Naive thymus-derived CD4-positive, alpha-beta T cell (primary cell): ENCODE measurements at regions not wholly inside any gene's neighbourhood (a gene's known extent, or its start where the extent isn't known, plus 50 kb on each side); places are given as distances from the start of the nearest gene placed in this dataset.
"Not testable (repeated sequence)": the region's sequence is repeated elsewhere in the genome, so short reads cannot be mapped to it uniquely, and the experiment has no call there.

ENCODE experiments used
- ATAC-seq: fragments of 150-1000 bp; cut with Tn5 transposase; 2 replicates; pipeline ENCODE4 v1.10.0; 2021; ENCODE audit warnings: mild to moderate bottlenecking, moderate library complexity
- CTCF ChIA-PET: fragments of 350-600 bp; sonication (Branson Sonifier 250); formaldehyde crosslinking; loops from one replicate; lab custom pipeline; 2021; ENCODE audit warnings: antibody characterized with exemption; lab: Charles Lee
- POLR2A ChIA-PET: fragments of 350-600 bp; sonication (Branson Sonifier 250); formaldehyde crosslinking; loops from one replicate; lab custom pipeline; 2021; ENCODE audit warnings: antibody characterized with exemption, inconsistent platforms; lab: Charles Lee
- DNase-seq, 9 donors: peaks; one replicate each; pipeline versions ENCODE4 v3.0.0 to v3.0.0-alpha.2; 2020 to 2022; ENCODE audit warnings: mixed read lengths in 1 of 9
- H3K27ac ChIP-seq: one replicate; pipeline ENCODE4 v1.7.0; 2013; ENCODE audit warnings: mild to moderate bottlenecking, low read depth, low read length, moderate library complexity
- H3K27me3 ChIP-seq, 2 donors: one replicate each; pipeline ENCODE4 v1.7.0; 2013; ENCODE audit warnings: low read length in 2 of 2, mild to moderate bottlenecking in 2 of 2, moderate library complexity in 2 of 2; ENCODE audit not compliant: control insufficient read depth in 2 of 2, insufficient read depth in 2 of 2
- H3K36me3 ChIP-seq, 3 experiments: 1 replicate in 2 of 3; 2 replicates in 1 of 3; pipeline ENCODE4 v1.7.0; 2013; ENCODE audit warnings: low read length in 3 of 3, mild to moderate bottlenecking in 3 of 3, moderate library complexity in 1 of 3; ENCODE audit not compliant: insufficient read depth in 3 of 3, control insufficient read depth in 2 of 3
- H3K4me1 ChIP-seq, 2 donors: one replicate each; pipeline ENCODE4 v1.7.0; 2013; ENCODE audit warnings: low read length in 2 of 2, mild to moderate bottlenecking in 2 of 2, moderate library complexity in 1 of 2; ENCODE audit not compliant: control insufficient read depth in 2 of 2, insufficient read depth in 2 of 2
- H3K4me3 ChIP-seq: 2 replicates; pipeline ENCODE4 v1.7.0; 2013; ENCODE audit warnings: mild to moderate bottlenecking, low read length
- H3K9me3 ChIP-seq, 3 experiments: 1 replicate in 2 of 3; 2 replicates in 1 of 3; pipeline ENCODE4 v1.7.0; 2013; ENCODE audit warnings: low read length in 3 of 3; ENCODE audit not compliant: control insufficient read depth in 2 of 3
- H3K27ac Mint-ChIP-seq, 9 donors: one replicate each; pipeline ENCODE4 v1.8.0; 2020 to 2022; ENCODE audit warnings: mixed read lengths in 9 of 9, mild to moderate bottlenecking in 8 of 9, moderate library complexity in 5 of 9, inconsistent platforms in 2 of 9
- H3K27me3 Mint-ChIP-seq, 5 donors: one replicate each; pipeline ENCODE4 v1.8.0; 2021 to 2022; ENCODE audit warnings: mixed read lengths in 5 of 5, mild to moderate bottlenecking in 1 of 5
- H3K36me3 Mint-ChIP-seq, 5 donors: one replicate each; pipeline ENCODE4 v1.8.0; 2020 to 2022; ENCODE audit warnings: mixed read lengths in 5 of 5, mild to moderate bottlenecking in 3 of 5, inconsistent platforms in 1 of 5
- H3K4me1 Mint-ChIP-seq, 7 donors: one replicate each; pipeline ENCODE4 v1.8.0; 2020 to 2022; ENCODE audit warnings: mixed read lengths in 7 of 7, mild to moderate bottlenecking in 3 of 7, inconsistent platforms in 1 of 7
- H3K4me3 Mint-ChIP-seq, 10 donors: one replicate each; pipeline ENCODE4 v1.8.0; 2020 to 2022; ENCODE audit warnings: mild to moderate bottlenecking in 10 of 10, mixed read lengths in 10 of 10, moderate library complexity in 6 of 10, inconsistent platforms in 2 of 10
- H3K9me3 Mint-ChIP-seq, 11 donors: one replicate each; pipeline ENCODE4 v1.8.0; 2020 to 2022; ENCODE audit warnings: mixed read lengths in 11 of 11, mild to moderate bottlenecking in 4 of 11, inconsistent platforms in 1 of 11, moderate library complexity in 1 of 11
- intact Hi-C, 2 donors: fragments of 100-400 bp; cut with micrococcal nuclease; formaldehyde crosslinking; loops; one replicate each; pipeline ENCODE4 v1.15.1; 2023

DNA sequence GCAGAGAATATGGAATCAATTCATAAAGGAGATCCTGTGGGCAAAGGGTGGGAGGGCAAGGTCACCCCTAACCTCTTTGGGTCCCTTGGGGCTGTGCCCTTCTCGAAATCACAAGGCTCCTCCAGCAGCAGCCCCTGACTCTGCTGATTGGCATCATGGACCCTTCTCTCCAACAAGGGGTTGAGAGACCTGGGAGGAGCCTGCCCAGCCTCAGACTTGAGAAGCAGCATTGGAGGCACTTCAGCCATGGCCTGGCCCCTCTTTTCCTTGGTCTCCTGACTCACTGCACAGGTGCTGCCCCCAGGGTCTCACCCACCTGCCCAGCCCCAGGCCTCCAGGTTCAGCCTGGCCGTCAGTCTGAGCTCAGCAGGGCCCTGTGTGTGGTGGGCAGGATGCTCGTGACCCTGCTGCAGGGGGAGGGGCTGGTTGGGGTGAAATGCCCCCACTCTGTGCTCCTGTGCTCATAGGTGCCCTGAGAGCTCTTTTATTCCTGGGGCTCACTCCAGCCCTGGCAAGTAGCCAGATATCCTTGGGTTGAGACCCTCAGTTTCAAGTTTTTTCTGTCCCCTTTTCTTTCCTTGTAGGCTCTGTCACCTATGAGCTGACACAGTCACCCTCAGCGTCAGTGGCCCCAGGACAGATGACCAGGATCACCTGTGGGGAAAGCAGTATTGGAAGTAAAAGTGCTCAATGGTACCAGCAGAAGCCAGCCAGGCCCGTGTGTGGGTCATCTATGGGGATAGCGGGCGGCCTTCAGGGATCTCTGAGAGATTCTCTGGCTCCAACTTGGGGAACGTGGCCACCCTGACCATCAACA lies 110.8 kb downstream of the GGTLC2 start:
- CTCF ChIA-PET: interaction anchor here (1.1 to 9.5 kb wide), 4 partner anchors 9 to 126 kb away, joined by 5 to 148 read pairs (median 6); no protein-coding TSS in a partner anchor
- Mint-ChIP-seq H3K9me3 (no peaks in the 10 kb centered on the region), H3K4me3 (no peak overlapping the region), H3K36me3 (no peaks in the 10 kb centered on the region), H3K27ac (peak overlapping the region in 1 of 9 donors; percentile 96), H3K27me3 (peaks cover 0 to 3% (median 0%) of the 10 kb centered on the region in 5 donors), H3K4me1 (peaks cover 4 to 53% (median 44%) of the 10 kb centered on the region in 7 donors)
- no peak for DNase-seq
- no peaks in the 10 kb centered on the region for H3K9me3 ChIP-seq
- POLR2A ChIA-PET: interaction anchor here (1.3 to 3.5 kb wide), 2 partner anchors 55 to 61 kb away, joined by 3 to 28 read pairs; no protein-coding TSS in a partner anchor
- intact Hi-C loops: loop anchor here in 1 of 2 donors (5.0 kb wide), 1 partner anchor 187 kb away; no protein-coding TSS in a partner anchor
- peaks cover 11 to 64% of the 10 kb centered on the region in 2 donors for H3K4me1 ChIP-seq
- H3K36me3 ChIP-seq: no peaks in the 10 kb centered on the region
- no peaks in the 10 kb centered on the region for H3K27me3 ChIP-seq
- no peak overlapping the region for H3K4me3 ChIP-seq
- no peak for ATAC-seq
- H3K27ac ChIP-seq: no peak overlapping the region

DNA sequence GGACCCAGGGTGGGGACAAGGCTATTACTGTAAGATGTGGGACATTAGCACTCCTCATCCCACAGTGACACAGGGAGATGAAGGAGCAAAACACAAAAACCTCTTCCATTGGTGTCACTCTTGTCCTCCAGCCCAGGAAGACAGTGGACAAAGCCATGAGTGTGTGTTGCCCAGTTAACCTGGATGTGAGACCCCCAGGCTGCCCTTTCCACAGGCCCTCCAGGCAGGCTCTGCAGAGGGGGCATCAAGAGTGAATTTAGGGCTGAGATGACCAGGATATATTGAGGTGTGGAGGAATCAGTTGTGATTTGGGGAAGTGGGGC lies 111.3 kb downstream of the GGTLC2 start:
- no peaks in the 10 kb centered on the region for H3K9me3 Mint-ChIP-seq
- peaks cover 11 to 70% of the 10 kb centered on the region in 2 donors for H3K4me1 ChIP-seq
- CTCF ChIA-PET: interaction anchor here (1.1 to 9.5 kb wide), 4 partner anchors 10 to 126 kb away, joined by 5 to 148 read pairs (median 6); no protein-coding TSS in a partner anchor

DNA sequence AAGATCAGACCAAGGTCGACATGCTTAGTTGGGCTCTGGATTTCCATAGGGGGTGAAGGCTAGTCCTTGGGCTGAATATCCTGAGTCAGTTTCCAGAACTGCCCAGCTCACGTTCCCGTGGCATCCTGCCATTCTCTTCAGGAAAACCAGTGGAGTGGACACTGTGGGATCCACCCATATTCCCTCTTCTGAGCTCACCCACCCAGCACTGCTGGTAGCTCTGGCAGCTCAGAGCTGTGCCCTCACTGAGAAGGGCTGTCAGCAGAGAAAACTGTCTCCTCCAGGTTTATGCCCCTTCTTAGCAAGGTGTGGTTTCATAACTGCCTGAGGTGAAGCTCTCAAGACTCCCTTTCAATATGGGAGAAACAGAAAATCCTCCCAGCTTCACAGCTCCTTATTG lies 111.7 kb downstream of the GGTLC2 start:
- peaks cover 0 to 3% (median 0%) of the 10 kb centered on the region in 5 donors for H3K27me3 Mint-ChIP-seq
- no peaks in the 10 kb centered on the region for H3K36me3 Mint-ChIP-seq
- ATAC-seq (no peak), DNase-seq (no peak)
- ChIA-PET POLR2A (no interaction called here), CTCF (interaction anchor here (0.6 to 9.5 kb wide), 5 partner anchors 10 to 514 kb away, joined by 3 to 148 read pairs (median 5); no protein-coding TSS in a partner anchor)
- Histone ChIP-seq H3K4me1 (peaks cover 11 to 71% of the 10 kb centered on the region in 2 donors), H3K9me3 (no peaks in the 10 kb centered on the region), H3K36me3 (no peaks in the 10 kb centered on the region), H3K4me3 (no peak overlapping the region), H3K27me3 (no peaks in the 10 kb centered on the region), H3K27ac (no peak overlapping the region)
- intact Hi-C loops: no loop called here
- no peak overlapping the region for H3K4me3 Mint-ChIP-seq
- peak overlapping the region in 4 of 9 donors; percentile 18 to 61 (median 42) for H3K27ac Mint-ChIP-seq
- H3K4me1 Mint-ChIP-seq: peaks cover 4 to 53% (median 44%) of the 10 kb centered on the region in 7 donors
- H3K9me3 Mint-ChIP-seq: no peaks in the 10 kb centered on the region

More for the DNA sequence above, 111.3 kb downstream of the GGTLC2 start:
- no peak overlapping the region for H3K4me3 ChIP-seq
- no peaks in the 10 kb centered on the region for H3K27me3 ChIP-seq
- no peaks in the 10 kb centered on the region for H3K36me3 ChIP-seq
- ATAC-seq (no peak), DNase-seq (no peak)
- intact Hi-C loops: no loop called here
- no peak overlapping the region for H3K4me3 Mint-ChIP-seq
- H3K27ac Mint-ChIP-seq: peak overlapping the region in 1 of 9 donors; percentile 29
- no peaks in the 10 kb centered on the region for H3K36me3 Mint-ChIP-seq
- H3K27ac ChIP-seq: no peak overlapping the region
- H3K27me3 Mint-ChIP-seq: peaks cover 0 to 3% (median 0%) of the 10 kb centered on the region in 5 donors
- peaks cover 4 to 53% (median 44%) of the 10 kb centered on the region in 7 donors for H3K4me1 Mint-ChIP-seq
- POLR2A ChIA-PET: no interaction called here
- no peaks in the 10 kb centered on the region for H3K9me3 ChIP-seq

DNA sequence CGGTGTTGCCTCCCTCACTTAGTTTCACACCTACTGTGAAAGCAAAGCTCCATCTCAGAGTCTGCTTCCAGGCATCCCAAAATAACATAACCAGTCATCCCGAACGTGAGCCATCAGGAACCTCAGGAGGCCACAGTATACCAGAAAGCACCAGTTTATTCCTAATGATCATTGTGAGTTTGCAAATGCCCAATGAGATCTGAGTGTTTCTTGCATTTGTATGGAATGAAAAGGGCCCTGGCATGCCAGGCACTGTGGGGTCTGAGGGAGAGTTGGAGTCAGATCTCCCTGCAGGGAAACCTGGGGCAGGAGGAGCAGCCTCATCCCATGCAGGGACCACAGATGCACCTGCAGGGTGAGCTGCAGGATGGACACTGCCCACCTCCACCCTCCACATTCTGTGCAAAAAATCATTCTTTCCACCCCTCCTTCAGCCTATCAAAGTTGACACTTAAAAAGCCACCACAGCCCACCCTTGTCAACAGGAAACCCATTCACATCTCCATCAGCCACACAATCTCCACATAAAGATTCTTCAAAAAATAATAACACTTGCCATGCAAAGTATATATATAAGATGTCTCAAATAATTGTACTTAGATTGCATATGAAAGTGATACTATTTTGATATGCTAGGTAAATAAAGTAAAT lies 112.3 kb downstream of the GGTLC2 start:
- peak overlapping the region in 4 of 10 donors; percentile 14 to 34 (median 26) for H3K4me3 Mint-ChIP-seq
- intact Hi-C loops, POLR2A ChIA-PET: not testable (repeated sequence)

DNA sequence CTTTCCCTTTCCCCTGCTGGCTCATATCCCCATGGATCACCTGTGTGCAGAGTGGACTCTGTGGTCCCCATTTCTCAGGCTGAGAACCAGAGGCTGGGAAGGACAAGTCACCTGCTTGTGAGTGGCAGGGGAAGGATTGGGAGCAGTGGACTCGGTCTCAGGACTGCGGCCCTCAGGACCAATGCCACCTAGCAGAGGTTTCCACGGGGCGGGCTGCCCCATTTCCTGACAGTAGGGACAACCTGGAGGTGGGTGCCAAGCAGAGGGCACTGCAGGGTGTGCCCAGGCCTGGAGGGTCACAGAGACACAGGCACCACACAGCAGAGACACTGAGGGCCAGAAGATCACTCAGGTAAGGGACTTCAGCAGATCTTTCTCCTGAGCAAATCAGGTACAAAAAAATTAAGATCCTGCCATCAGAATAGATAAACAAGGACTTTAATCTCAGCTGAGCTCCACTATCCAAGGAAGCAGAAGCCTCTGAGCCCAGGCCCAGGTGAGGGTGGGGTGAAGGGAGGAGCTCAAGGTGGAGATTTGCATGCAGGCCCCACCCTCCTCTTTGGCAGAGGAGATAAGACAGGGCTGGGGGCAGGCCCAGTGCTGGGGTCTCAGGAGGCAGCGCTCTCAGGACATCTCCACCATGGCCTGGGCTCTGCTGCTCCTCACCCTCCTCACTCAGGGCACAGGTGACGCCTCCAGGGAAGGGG lies 113.8 kb downstream of the GGTLC2 start:
- Mint-ChIP-seq H3K4me3 (peak overlapping the region in 1 of 10 donors; percentile 61), H3K4me1 (peaks cover 2 to 38% (median 29%) of the 10 kb centered on the region in 7 donors)
- H3K4me3 ChIP-seq, ATAC-seq, POLR2A ChIA-PET, H3K9me3 ChIP-seq, H3K36me3 Mint-ChIP-seq, intact Hi-C loops, H3K27ac Mint-ChIP-seq, H3K36me3 ChIP-seq, H3K9me3 Mint-ChIP-seq, H3K27ac ChIP-seq, H3K27me3 ChIP-seq, H3K27me3 Mint-ChIP-seq, DNase-seq: not testable (repeated sequence)
- H3K4me1 ChIP-seq: peaks cover 6 to 78% of the 10 kb centered on the region in 2 donors
- CTCF ChIA-PET: interaction anchor here (1.5 kb wide), 1 partner anchor 199 kb away, joined by 3 read pairs; no protein-coding TSS in a partner anchor

More for the DNA sequence above, 112.3 kb downstream of the GGTLC2 start:
- DNase-seq, H3K9me3 Mint-ChIP-seq, H3K9me3 ChIP-seq, H3K36me3 ChIP-seq, H3K36me3 Mint-ChIP-seq, H3K27me3 Mint-ChIP-seq, H3K27ac ChIP-seq, H3K27me3 ChIP-seq, H3K4me3 ChIP-seq, ATAC-seq: not testable (repeated sequence)
- Mint-ChIP-seq H3K4me1 (peaks cover 4 to 53% (median 44%) of the 10 kb centered on the region in 7 donors), H3K27ac (peak overlapping the region in 5 of 9 donors; percentile 18 to 61 (median 54))
- peaks cover 11 to 71% of the 10 kb centered on the region in 2 donors for H3K4me1 ChIP-seq
- CTCF ChIA-PET: interaction anchor here (0.6 to 9.5 kb wide), 6 partner anchors 11 to 514 kb away, joined by 3 to 148 read pairs (median 5); no protein-coding TSS in a partner anchor

DNA sequence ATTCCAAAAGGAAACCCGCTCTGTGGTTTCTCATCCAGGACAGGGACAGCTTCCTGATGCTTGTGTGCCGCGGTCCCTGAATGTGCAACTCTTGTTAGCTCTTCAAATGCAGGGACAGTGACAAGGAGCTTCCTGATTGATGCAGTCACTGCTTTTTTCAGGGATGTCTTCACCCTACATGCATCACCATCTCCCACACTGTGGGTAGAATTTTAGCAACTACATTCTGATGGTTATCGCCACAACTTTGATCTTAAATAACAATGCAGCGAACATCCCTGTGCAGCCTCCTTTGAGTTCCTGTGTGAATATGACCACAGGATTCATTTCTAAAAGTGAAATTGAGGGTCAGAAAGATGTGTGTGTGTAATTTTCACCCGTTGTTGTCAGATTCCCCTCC lies 115.0 kb downstream of the GGTLC2 start:
- peak; percentile 47 for ATAC-seq
- H3K36me3 Mint-ChIP-seq: no peaks in the 10 kb centered on the region
- no peaks in the 10 kb centered on the region for H3K36me3 ChIP-seq
- no peaks in the 10 kb centered on the region for H3K27me3 Mint-ChIP-seq
- H3K9me3 Mint-ChIP-seq: no peaks in the 10 kb centered on the region
- H3K4me1 Mint-ChIP-seq: peaks cover 0 to 26% (median 18%) of the 10 kb centered on the region in 7 donors
- ChIA-PET POLR2A (no interaction called here), CTCF (interaction anchor here (1.4 to 1.5 kb wide), 2 partner anchors 10 to 198 kb away, joined by 3 to 4 read pairs; no protein-coding TSS in a partner anchor)
- no peak overlapping the region for H3K27ac ChIP-seq
- H3K27ac Mint-ChIP-seq: peak overlapping the region in 3 of 9 donors; percentile 30 to 58 (median 57)
- no peaks in the 10 kb centered on the region for H3K27me3 ChIP-seq
- intact Hi-C loops: no loop called here
- peak overlapping the region; percentile 30 for H3K4me3 ChIP-seq
- no peak for DNase-seq
- H3K4me3 Mint-ChIP-seq: peak overlapping the region in 3 of 10 donors; percentile 9 to 79 (median 39)
- H3K4me1 ChIP-seq: peaks cover 0 to 72% of the 10 kb centered on the region in 2 donors
- no peaks in the 10 kb centered on the region for H3K9me3 ChIP-seq
